T-cell (primary cell): ENCODE measurements at regions not wholly inside any gene's neighbourhood (a gene's known extent, or its start where the extent isn't known, plus 50 kb on each side); places are given as distances from the start of the nearest gene placed in this dataset.
"Not testable (repeated sequence)": the region's sequence is repeated elsewhere in the genome, so short reads cannot be mapped to it uniquely, and the experiment has no call there.

ENCODE experiments used
- ATAC-seq, 4 experiments: fragments of 200-7000 bp in 3 of 4; fragments of 150-1000 bp in 1 of 4; cut with Tn5 transposase; replicated peaks in 1 of 4; 1 replicate in 3 of 4; 2 replicates in 1 of 4; pipeline ENCODE4 v1.10.0; 2021; ENCODE audit warnings: moderate library complexity in 3 of 4, mild to moderate bottlenecking in 2 of 4, moderate number of reproducible peaks in 1 of 4
- CTCF ChIA-PET, 2 donors: fragments of 300-600 bp; sonication (Branson Sonifier 250); formaldehyde crosslinking; loops; one replicate each; lab custom pipeline; 2022; ENCODE audit warnings: antibody characterized with exemption in 2 of 2; lab: Charles Lee
- POLR2A ChIA-PET, 2 donors: fragments of 300-600 bp; sonication (Branson Sonifier 250); formaldehyde crosslinking; loops; one replicate each; lab custom pipeline; 2022; ENCODE audit warnings: antibody characterized with exemption in 2 of 2; lab: Charles Lee
- DNase-seq, 35 experiments: peaks; one replicate each; pipeline versions ENCODE4 v3.0.0 to v3.0.0-alpha.2; 2013 to 2023
- H3K27ac ChIP-seq: one replicate; pipeline ENCODE4 v1.5.1; 2013; ENCODE audit warnings: low read length
- H3K27me3 ChIP-seq, 2 experiments: replicated peaks in 1 of 2; 1 replicate in 1 of 2; 2 replicates in 1 of 2; pipeline versions ENCODE4 v1.6.1 to v1.7.0; 2013; ENCODE audit warnings: low read length in 1 of 2, mixed read lengths in 1 of 2; ENCODE audit not compliant: control insufficient read depth in 2 of 2, insufficient read depth in 2 of 2; ENCODE audit errors: extremely low read depth in 1 of 2
- H3K36me3 ChIP-seq, 2 donors: 1 replicate in 1 of 2; 2 replicates in 1 of 2; pipeline versions ENCODE4 v1.6.1 to v1.7.0; 2013; ENCODE audit warnings: low read length in 1 of 2; ENCODE audit not compliant: control insufficient read depth in 2 of 2, insufficient read depth in 1 of 2; ENCODE audit errors: extremely low read depth in 1 of 2
- H3K4me1 ChIP-seq, 2 experiments: 1 replicate in 1 of 2; 2 replicates in 1 of 2; pipeline versions ENCODE4 v1.6.1 to v1.7.0; 2013; ENCODE audit warnings: low read length in 2 of 2, mixed read lengths in 1 of 2; ENCODE audit not compliant: insufficient read depth in 2 of 2, control insufficient read depth in 1 of 2; ENCODE audit errors: extremely low read depth in 1 of 2
- H3K4me3 ChIP-seq, 2 donors: 1 replicate in 1 of 2; 2 replicates in 1 of 2; pipeline versions ENCODE4 v1.5.1 to v1.7.0; 2013; ENCODE audit warnings: mild to moderate bottlenecking in 2 of 2, low read length in 1 of 2, moderate library complexity in 1 of 2; ENCODE audit not compliant: control insufficient read depth in 1 of 2; ENCODE audit errors: extremely low read depth in 1 of 2
- H3K9me3 ChIP-seq: 2 replicates; pipeline ENCODE4 v1.7.0; 2013
- H3K27ac Mint-ChIP-seq, 2 donors: one replicate each; pipeline ENCODE4 v1.8.0; 2020 to 2021; ENCODE audit warnings: mild to moderate bottlenecking in 2 of 2, mixed read lengths in 2 of 2
- H3K27me3 Mint-ChIP-seq, 2 donors: one replicate each; pipeline ENCODE4 v1.8.0; 2021 to 2022; ENCODE audit warnings: mixed read lengths in 2 of 2
- H3K36me3 Mint-ChIP-seq: one replicate; pipeline ENCODE4 v1.8.0; 2021; ENCODE audit warnings: mixed read lengths
- H3K4me1 Mint-ChIP-seq, 3 donors: one replicate each; pipeline ENCODE4 v1.8.0; 2020 to 2022; ENCODE audit warnings: mixed read lengths in 3 of 3, mild to moderate bottlenecking in 1 of 3
- H3K4me3 Mint-ChIP-seq, 3 donors: one replicate each; pipeline ENCODE4 v1.8.0; 2020 to 2022; ENCODE audit warnings: mild to moderate bottlenecking in 3 of 3, mixed read lengths in 3 of 3, moderate library complexity in 3 of 3
- H3K9me3 Mint-ChIP-seq, 3 donors: one replicate each; pipeline ENCODE4 v1.8.0; 2020 to 2022; ENCODE audit warnings: mixed read lengths in 3 of 3
- WGBS: methylation state at CpG from one replicate; pipeline ENCODE4 v1.1.5; 2013; ENCODE audit warnings: missing lambda C conversion rate; ENCODE audit not compliant: insufficient coverage; 5-methylcytosine and 5-hydroxymethylcytosine counted together

- no peak overlapping the region for H3K4me3 Mint-ChIP-seq
- ChIA-PET POLR2A (no interaction called here), CTCF (no interaction called here)
- Histone ChIP-seq H3K9me3 (no peaks in the 10 kb centered on the region), H3K27me3 (peaks cover 7 to 21% of the 10 kb centered on the region in 2 experiments), H3K4me1 (peaks cover 0 to 9% of the 10 kb centered on the region in 2 experiments), H3K4me3 (no peak overlapping the region), H3K27ac (no peak overlapping the region), H3K36me3 (no peaks in the 10 kb centered on the region)
- H3K36me3 Mint-ChIP-seq: no peaks in the 10 kb centered on the region
- peaks cover 17 to 40% of the 10 kb centered on the region in 2 donors for H3K27me3 Mint-ChIP-seq
- ATAC-seq: no peak
- H3K9me3 Mint-ChIP-seq: peaks cover 0 to 13% (median 12%) of the 10 kb centered on the region in 3 donors
- no CpG with 5 or more reads among the region's 2 CpGs for WGBS
- peaks cover 0 to 5% (median 2%) of the 10 kb centered on the region in 3 donors for H3K4me1 Mint-ChIP-seq
- DNase-seq: no peak
- no peak overlapping the region for H3K27ac Mint-ChIP-seq
Observed at GRCh38 chr13:20305587-20305986, 73.5 kb upstream of the GJB6 start.

DNA sequence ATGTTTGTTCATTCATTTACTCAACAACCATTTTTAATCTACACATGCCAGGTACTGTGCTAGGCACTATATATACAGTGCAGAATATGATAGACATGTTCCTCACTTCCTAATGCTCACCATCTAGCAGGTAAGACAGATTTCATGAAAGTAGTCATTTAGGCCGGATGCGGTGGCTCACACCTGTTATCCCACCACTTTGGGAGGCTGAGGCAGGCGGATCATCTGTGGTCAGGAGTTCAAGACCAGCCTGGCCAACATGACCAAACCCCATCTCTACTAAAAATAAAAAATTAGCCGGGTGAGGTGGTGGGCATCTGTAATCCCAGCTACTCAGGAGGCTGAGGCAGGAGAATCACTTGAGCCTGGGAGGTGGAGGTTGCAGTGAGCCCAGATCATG is 71.9 kb upstream of the GJB6 start:
- H3K27ac Mint-ChIP-seq, H3K4me3 Mint-ChIP-seq, H3K4me1 ChIP-seq, H3K36me3 ChIP-seq, H3K4me1 Mint-ChIP-seq, ATAC-seq, H3K4me3 ChIP-seq, POLR2A ChIA-PET, H3K9me3 ChIP-seq, H3K27ac ChIP-seq, DNase-seq, H3K36me3 Mint-ChIP-seq: not testable (repeated sequence)
- Mint-ChIP-seq H3K27me3 (peaks cover 22 to 49% of the 10 kb centered on the region in 2 donors), H3K9me3 (peaks cover 0 to 13% (median 12%) of the 10 kb centered on the region in 3 donors)
- H3K27me3 ChIP-seq: peaks cover 7 to 29% of the 10 kb centered on the region in 2 experiments
- CTCF ChIA-PET: interaction anchor here in 1 of 2 donors (0.7 kb wide), 2 partner anchors 16 to 101 kb away, joined by 3 read pairs; no protein-coding TSS in a partner anchor
- WGBS: no CpG with 5 or more reads among the region's 4 CpGs

- H3K9me3 ChIP-seq: no peaks in the 10 kb centered on the region
- H3K27ac Mint-ChIP-seq: no peak overlapping the region
- H3K27ac ChIP-seq: no peak overlapping the region
- no peaks in the 10 kb centered on the region for H3K36me3 Mint-ChIP-seq
- H3K36me3 ChIP-seq: no peaks in the 10 kb centered on the region
- H3K4me1 Mint-ChIP-seq: peaks cover 0 to 5% (median 2%) of the 10 kb centered on the region in 3 donors
- H3K27me3 Mint-ChIP-seq: peaks cover 22 to 53% of the 10 kb centered on the region in 2 donors
- DNase-seq (no peak), ATAC-seq (no peak)
- ChIA-PET CTCF (interaction anchor here in 1 of 2 donors (0.7 kb wide), 1 partner anchor 101 kb away, joined by 3 read pairs; no protein-coding TSS in a partner anchor), POLR2A (no interaction called here)
- H3K9me3 Mint-ChIP-seq: peaks cover 0 to 13% (median 12%) of the 10 kb centered on the region in 3 donors
- 80% methylated on average over 4 of the region's 6 CpGs for WGBS
- no peak overlapping the region for H3K4me3 Mint-ChIP-seq
- H3K4me1 ChIP-seq: peaks cover 0 to 9% of the 10 kb centered on the region in 2 experiments
- H3K27me3 ChIP-seq: peaks cover 7 to 30% of the 10 kb centered on the region in 2 experiments
- H3K4me3 ChIP-seq: no peak overlapping the region
Observed at GRCh38 chr13:20303636-20304035, 71.5 kb upstream of the GJB6 start.

GRCh38 chr13:20301403-20302071 is 69.4 kb upstream of the GJB6 start:
- DNase-seq: no peak
- H3K4me3 ChIP-seq: peak overlapping the region in 1 of 2 donors; percentile 25
- H3K27ac Mint-ChIP-seq: no peak overlapping the region
- no peaks in the 10 kb centered on the region for H3K36me3 Mint-ChIP-seq
- H3K27me3 ChIP-seq: peaks cover 7 to 30% of the 10 kb centered on the region in 2 experiments
- H3K4me3 Mint-ChIP-seq: peak overlapping the region in 1 of 3 donors; percentile 57
- 31% methylated on average over 48 of the region's 56 CpGs for WGBS
- H3K36me3 ChIP-seq: no peaks in the 10 kb centered on the region
- ChIA-PET POLR2A (no interaction called here), CTCF (no interaction called here)
- peaks cover 19 to 49% of the 10 kb centered on the region in 2 donors for H3K27me3 Mint-ChIP-seq
- H3K27ac ChIP-seq: no peak overlapping the region
- no peak for ATAC-seq
- no peaks in the 10 kb centered on the region for H3K9me3 Mint-ChIP-seq
- H3K4me1 Mint-ChIP-seq: peaks cover 0 to 5% (median 2%) of the 10 kb centered on the region in 3 donors
- peaks cover 0 to 9% of the 10 kb centered on the region in 2 experiments for H3K4me1 ChIP-seq
- no peaks in the 10 kb centered on the region for H3K9me3 ChIP-seq

DNA sequence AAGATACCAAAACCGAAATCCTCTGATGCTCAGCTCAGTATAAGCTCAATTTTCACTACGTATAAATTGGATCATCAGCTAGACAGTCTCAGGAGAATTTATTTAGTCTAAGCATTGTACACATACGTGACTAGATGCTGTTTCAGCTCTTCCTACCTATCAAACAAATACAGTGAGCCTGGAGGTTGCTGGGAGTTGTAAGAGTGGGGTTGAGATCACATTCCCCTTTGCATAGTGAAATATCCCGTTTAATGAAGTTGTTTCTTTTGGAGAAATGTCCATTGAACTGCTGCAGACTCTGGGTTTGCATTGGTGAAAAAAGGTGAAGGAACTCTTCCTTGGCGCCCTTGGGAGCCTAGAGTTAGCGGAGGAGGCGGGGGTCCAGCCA is 68.9 kb upstream of the GJB6 start:
- DNase-seq: no peak
- WGBS: 31% methylated on average over 2 of the region's 7 CpGs

DNA sequence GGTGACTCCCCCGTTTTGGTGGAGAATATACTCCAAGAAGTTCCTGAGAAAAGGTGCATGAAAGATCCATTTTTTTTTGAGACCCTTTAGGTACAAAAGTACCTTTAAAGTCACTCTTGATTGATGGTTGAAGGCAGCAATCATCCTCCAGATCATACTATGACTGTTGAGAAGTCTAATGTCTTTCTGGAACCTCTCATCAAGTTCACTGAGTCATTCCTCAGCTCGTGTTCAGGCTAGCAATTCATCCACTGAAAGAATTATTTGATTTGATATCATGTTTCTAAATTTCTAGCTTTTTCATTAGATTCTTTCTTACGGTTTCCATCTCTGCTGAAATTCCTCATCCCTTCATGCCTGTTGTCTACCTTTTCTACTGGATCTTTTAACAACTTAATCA is 65.1 kb upstream of the GJB6 start:
- peaks cover 0 to 5% (median 2%) of the 10 kb centered on the region in 3 donors for H3K4me1 Mint-ChIP-seq
- no peak overlapping the region for H3K27ac Mint-ChIP-seq
- 60% methylated on average over 1 of the region's 3 CpGs for WGBS
- Histone ChIP-seq H3K27me3 (peaks cover 1 to 24% of the 10 kb centered on the region in 2 experiments), H3K27ac (no peak overlapping the region), H3K9me3 (no peaks in the 10 kb centered on the region), H3K36me3 (no peaks in the 10 kb centered on the region), H3K4me1 (peaks cover 0 to 9% of the 10 kb centered on the region in 2 experiments), H3K4me3 (no peak overlapping the region)
- H3K36me3 Mint-ChIP-seq: no peaks in the 10 kb centered on the region
- POLR2A ChIA-PET: no interaction called here
- CTCF ChIA-PET: no interaction called here
- peaks cover 16 to 33% of the 10 kb centered on the region in 2 donors for H3K27me3 Mint-ChIP-seq
- H3K4me3 Mint-ChIP-seq: no peak overlapping the region
- no peak for ATAC-seq
- DNase-seq: no peak
- no peaks in the 10 kb centered on the region for H3K9me3 Mint-ChIP-seq

More for the DNA sequence above, 68.9 kb upstream of the GJB6 start:
- Histone ChIP-seq H3K9me3 (no peaks in the 10 kb centered on the region), H3K4me3 (no peak overlapping the region), H3K4me1 (peaks cover 0 to 9% of the 10 kb centered on the region in 2 experiments), H3K27me3 (peaks cover 7 to 30% of the 10 kb centered on the region in 2 experiments), H3K36me3 (no peaks in the 10 kb centered on the region), H3K27ac (no peak overlapping the region)
- H3K4me3 Mint-ChIP-seq: peak overlapping the region in 1 of 3 donors; percentile 30
- ChIA-PET POLR2A (no interaction called here), CTCF (no interaction called here)
- peaks cover 0 to 5% (median 2%) of the 10 kb centered on the region in 3 donors for H3K4me1 Mint-ChIP-seq
- peaks cover 19 to 49% of the 10 kb centered on the region in 2 donors for H3K27me3 Mint-ChIP-seq
- H3K9me3 Mint-ChIP-seq: no peaks in the 10 kb centered on the region
- H3K27ac Mint-ChIP-seq: no peak overlapping the region
- no peak for ATAC-seq
- H3K36me3 Mint-ChIP-seq: no peaks in the 10 kb centered on the region
